ENCODE measurements at regions not wholly inside any gene's neighbourhood (a gene's known extent, or its start where the extent isn't known, plus 50 kb on each side); places are given as distances from the start of the nearest gene placed in this dataset.

- ATAC-seq (ENCODE audit: low read depth) = no peak
- TF ChIP-seq CTCF (IDR thresholded peaks at IDR 0.05) = no peak
Observed at GRCh38 chr7:423312-424260, 96.1 kb downstream of the PDGFA start.

GRCh38 chr7:424301-424935, 95.2 kb downstream of the PDGFA start:
- H3K36me3 Mint-ChIP-seq (ENCODE audit: low read depth) = no peaks in the 10 kb centered on the region
- POLR2A ChIA-PET = no interaction called here
- intact Hi-C loops (cut with micrococcal nuclease) = no loop called here
- H3K4me3 Mint-ChIP-seq = no peak overlapping the region
- no peaks in the 10 kb centered on the region for H3K9me3 Mint-ChIP-seq
- ATAC-seq (ENCODE audit: low read depth) (no peak), DNase-seq (no peak)
- H3K4me1 Mint-ChIP-seq = no peaks in the 10 kb centered on the region
- no peak for TF ChIP-seq CTCF (IDR thresholded peaks at IDR 0.05)
- H3K27me3 Mint-ChIP-seq = no peaks in the 10 kb centered on the region
- CTCF ChIA-PET = no interaction called here
- no peak overlapping the region for H3K27ac Mint-ChIP-seq

More at GRCh38 chr7:423312-424260, 96.1 kb downstream of the PDGFA start:
- intact Hi-C loops (cut with micrococcal nuclease) = no loop called here
- ChIA-PET CTCF (no interaction called here), POLR2A (no interaction called here)
- H3K27ac Mint-ChIP-seq = no peak overlapping the region
- no peaks in the 10 kb centered on the region for H3K27me3 Mint-ChIP-seq
- no peak overlapping the region for H3K4me3 Mint-ChIP-seq
- DNase-seq = no peak
- H3K36me3 Mint-ChIP-seq (ENCODE audit: low read depth) = no peaks in the 10 kb centered on the region
- no peaks in the 10 kb centered on the region for H3K4me1 Mint-ChIP-seq
- no peaks in the 10 kb centered on the region for H3K9me3 Mint-ChIP-seq

GRCh38 chr7:424961-425793, 94.5 kb downstream of the PDGFA start:
- intact Hi-C loops (cut with micrococcal nuclease) = no loop called here
- ATAC-seq (ENCODE audit: low read depth) = no peak
- ChIA-PET CTCF (no interaction called here), POLR2A (no interaction called here)
- no peaks in the 10 kb centered on the region for H3K36me3 Mint-ChIP-seq (ENCODE audit: low read depth)
- no peaks in the 10 kb centered on the region for H3K4me1 Mint-ChIP-seq
- H3K27ac Mint-ChIP-seq = no peak overlapping the region
- no peak for TF ChIP-seq CTCF (IDR thresholded peaks at IDR 0.05)
- no peaks in the 10 kb centered on the region for H3K9me3 Mint-ChIP-seq
- no peaks in the 10 kb centered on the region for H3K27me3 Mint-ChIP-seq
- no peak for DNase-seq
- no peak overlapping the region for H3K4me3 Mint-ChIP-seq

GRCh38 chr7:425794-426188, 93.9 kb downstream of the PDGFA start:
- Mint-ChIP-seq H3K27ac (no peak overlapping the region), H3K9me3 (no peaks in the 10 kb centered on the region), H3K4me3 (no peak overlapping the region), H3K4me1 (no peaks in the 10 kb centered on the region), H3K27me3 (no peaks in the 10 kb centered on the region), H3K36me3 (ENCODE audit: low read depth) (no peaks in the 10 kb centered on the region)
- DNase-seq (no peak), ATAC-seq (ENCODE audit: low read depth) (no peak)
- intact Hi-C loops (cut with micrococcal nuclease) = no loop called here
- TF ChIP-seq CTCF (IDR thresholded peaks at IDR 0.05) = no peak
- ChIA-PET CTCF (no interaction called here), POLR2A (no interaction called here)

- Mint-ChIP-seq H3K9me3 (no peaks in the 10 kb centered on the region), H3K27ac (no peak overlapping the region), H3K36me3 (ENCODE audit: low read depth) (no peaks in the 10 kb centered on the region), H3K4me3 (no peak overlapping the region), H3K4me1 (no peaks in the 10 kb centered on the region), H3K27me3 (no peaks in the 10 kb centered on the region)
- intact Hi-C loops (cut with micrococcal nuclease) = no loop called here
- ChIA-PET POLR2A (no interaction called here), CTCF (no interaction called here)
- DNase-seq (no peak), ATAC-seq (ENCODE audit: low read depth) (no peak)
- no peak for TF ChIP-seq CTCF (IDR thresholded peaks at IDR 0.05)
Observed at GRCh38 chr7:426510-426909, 93.1 kb downstream of the PDGFA start.
